Stomach (tissue), 8 donors: ENCODE measurements at regions not wholly inside any gene's neighbourhood (a gene's known extent, or its start where the extent isn't known, plus 50 kb on each side); places are given as distances from the start of the nearest gene placed in this dataset.

Source experiments
- DNase-seq, 2 donors: peaks; one replicate each; pipeline versions ENCODE4 v3.0.0 to v3.0.0-alpha.2; 2013 to 2019
- H3K27ac ChIP-seq, 5 donors: fragments of 200-600 bp in 4 of 5; sonication (generic) in 4 of 5; one replicate each; pipeline ENCODE4 v1.5.1; 2013 to 2019; ENCODE audit warnings: mild to moderate bottlenecking in 1 of 5, moderate library complexity in 1 of 5
- H3K27me3 ChIP-seq, 3 donors: fragments of 200-600 bp; sonication (generic); one replicate each; pipeline ENCODE4 v1.5.1; 2017 to 2019; ENCODE audit warnings: mixed run types in 1 of 3
- H3K36me3 ChIP-seq, 4 donors: fragments of 200-600 bp; sonication (generic); 1 replicate in 3 of 4; 2 replicates in 1 of 4; pipeline ENCODE4 v1.5.1; 2016 to 2019
- H3K4me1 ChIP-seq, 4 donors: fragments of 200-600 bp; sonication (generic); one replicate each; pipeline ENCODE4 v1.5.1; 2016 to 2019
- H3K4me3 ChIP-seq, 4 donors: fragments of 200-600 bp; sonication (generic) in 3 of 4; one replicate each; pipeline ENCODE4 v1.5.1; 2016 to 2019; ENCODE audit warnings: mild to moderate bottlenecking in 1 of 4
- H3K9me3 ChIP-seq, 4 donors: fragments of 200-600 bp; sonication (generic); one replicate each; pipeline ENCODE4 v1.5.1; 2016 to 2019
- CTCF ChIP-seq, 7 experiments: fragments of 450-650 bp in 4 of 7; fragments of 200-600 bp in 3 of 7; sonication (generic) in 3 of 7; IDR thresholded peaks; one replicate each; pipeline ENCODE4 v1.5.1; 2016 to 2019; ENCODE audit warnings: antibody characterized with exemption in 7 of 7, control low read depth in 2 of 7, mild to moderate bottlenecking in 1 of 7
- EP300 ChIP-seq: sonication (generic); formaldehyde crosslinking; IDR thresholded peaks from one replicate; pipeline ENCODE4 v1.6.1; 2017; ENCODE audit warnings: antibody characterized with exemption
- POLR2A ChIP-seq, 4 donors: fragments of 450-650 bp; IDR thresholded peaks; one replicate each; pipeline ENCODE4 v1.6.1; 2016; ENCODE audit warnings: antibody characterized with exemption in 4 of 4, control low read depth in 2 of 4, mild to moderate bottlenecking in 1 of 4, moderate library complexity in 1 of 4
- POLR2AphosphoS5 ChIP-seq, 3 donors: sonication (generic); formaldehyde crosslinking; IDR thresholded peaks; one replicate each; pipeline ENCODE4 v1.6.1; 2016; ENCODE audit warnings: antibody characterized with exemption in 3 of 3
- WGBS, 5 donors: extraction: QIAGEN DNeasy Blood & Tissue Kit in 3 of 5; methylation state at CpG; one replicate each; pipeline versions ENCODE4 v1.1.5 to v1.1.7; 2013 to 2018; 5-methylcytosine and 5-hydroxymethylcytosine counted together
- intact Hi-C: fragments of 100-400 bp; cut with DNase I; formaldehyde crosslinking; loops from one replicate; pipeline ENCODE4 v1.15.1; 2023; ENCODE audit warnings: low total_unique reads
- donor health status: healthy with polysubstance abuse.
- donor health status: Bipolar disorder and iron deficiency.
- donor health status: healthy.

GRCh38 chr5:61919920-61920319, 386.1 kb upstream of the KIF2A start:
- Histone ChIP-seq H3K9me3 (no peaks in the 10 kb centered on the region), H3K4me3 (no peak overlapping the region), H3K27ac (no peak overlapping the region), H3K4me1 (peaks cover 0 to 7% (median 2%) of the 10 kb centered on the region in 4 donors), H3K27me3 (no peaks in the 10 kb centered on the region), H3K36me3 (no peaks in the 10 kb centered on the region)
- intact Hi-C loops, result no loop called here
- TF ChIP-seq CTCF (IDR thresholded peaks at IDR 0.05), result no peak
- TF ChIP-seq POLR2AphosphoS5 (IDR thresholded peaks at IDR 0.05), result no peak
- TF ChIP-seq POLR2A (IDR thresholded peaks at IDR 0.05), result no peak
- DNase-seq, result peak; percentile 28 to 47
- WGBS, 5 donors, result 28 to 35% (median 31%) methylated on average over 6 of the region's 6 CpGs

GRCh38 chr5:61924251-61924650, 381.8 kb upstream of the KIF2A start:
- Histone ChIP-seq H3K4me1 (peaks cover 0 to 4% (median 0%) of the 10 kb centered on the region in 4 donors), H3K36me3 (no peaks in the 10 kb centered on the region), H3K4me3 (no peak overlapping the region), H3K9me3 (no peaks in the 10 kb centered on the region), H3K27me3 (no peaks in the 10 kb centered on the region), H3K27ac (no peak overlapping the region)
- no peak for TF ChIP-seq POLR2AphosphoS5 (IDR thresholded peaks at IDR 0.05)
- TF ChIP-seq CTCF (IDR thresholded peaks at IDR 0.05), result no peak
- TF ChIP-seq EP300, result no peak
- no peak for TF ChIP-seq POLR2A (IDR thresholded peaks at IDR 0.05)
- WGBS, 5 donors, result 82 to 89% (median 83%) methylated on average over 1 of the region's 1 CpG
- intact Hi-C loops, result no loop called here
- DNase-seq, result no peak

- no peak overlapping the region for H3K27ac ChIP-seq
- no peaks in the 10 kb centered on the region for H3K4me1 ChIP-seq
- no peaks in the 10 kb centered on the region for H3K27me3 ChIP-seq
- H3K36me3 ChIP-seq, result no peaks in the 10 kb centered on the region
- intact Hi-C loops, result no loop called here
- DNase-seq, result no peak
- no peak overlapping the region for H3K4me3 ChIP-seq
- H3K9me3 ChIP-seq, result no peaks in the 10 kb centered on the region
- TF ChIP-seq POLR2AphosphoS5 (IDR thresholded peaks at IDR 0.05) (no peak), EP300 (no peak), CTCF (IDR thresholded peaks at IDR 0.05) (no peak), POLR2A (IDR thresholded peaks at IDR 0.05) (no peak)
Measured at GRCh38 chr5:61926911-61927310, 379.1 kb upstream of the KIF2A start.

- intact Hi-C loops, result no loop called here
Measured at GRCh38 chr5:61931236-61931635, 374.8 kb upstream of the KIF2A start.

More at GRCh38 chr5:61931236-61931635, 374.8 kb upstream of the KIF2A start:
- H3K27me3 ChIP-seq, result no peaks in the 10 kb centered on the region
- H3K9me3 ChIP-seq, result no peaks in the 10 kb centered on the region
- no peaks in the 10 kb centered on the region for H3K36me3 ChIP-seq
- no peak for DNase-seq
- TF ChIP-seq CTCF (IDR thresholded peaks at IDR 0.05), result no peak
- no peak overlapping the region for H3K27ac ChIP-seq
- H3K4me3 ChIP-seq, result no peak overlapping the region
- H3K4me1 ChIP-seq, result peaks cover 0 to 8% (median 4%) of the 10 kb centered on the region in 4 donors
